GM20000 (cell line): ENCODE measurements at regions not wholly inside any gene's neighbourhood (a gene's known extent, or its start where the extent isn't known, plus 50 kb on each side); places are given as distances from the start of the nearest gene placed in this dataset.

Source experiments
- DNase-seq: peaks from one replicate; pipeline ENCODE4 v3.0.0; 2012; ENCODE audit warnings: low spot score
- CTCF ChIP-seq: IDR thresholded peaks from 2 replicates; pipeline ENCODE4 v1.5.1; 2012; ENCODE audit warnings: mild to moderate bottlenecking, control low read depth; ENCODE audit errors: extremely low read depth, missing control alignments

- no peak for TF ChIP-seq CTCF
- no peak for DNase-seq
These were observed 51.1 kb upstream of the HIF1A start for GRCh38 chr14:61644175-61644574.

GRCh38 chr14:61644834-61645233 lies 50.5 kb upstream of the HIF1A start:
- DNase-seq = peak; percentile 20
- TF ChIP-seq CTCF = no peak

GRCh38 chr14:61645247-61645646 lies 50.1 kb upstream of the HIF1A start:
- no peak for DNase-seq

More at GRCh38 chr14:61645247-61645646, 50.1 kb upstream of the HIF1A start:
- no peak for TF ChIP-seq CTCF
